Caco-2 (cell line): ENCODE measurements at regions not wholly inside any gene's neighbourhood (a gene's known extent, or its start where the extent isn't known, plus 50 kb on each side); places are given as distances from the start of the nearest gene placed in this dataset.

Source experiments
- BruUV-seq: library from RNA; stranded (reverse); fragments of 400-500 nt; replicated peaks from 2 replicates; lab custom pipeline; 2021; lab: Mats Ljungman, UMichigan
- CTCF ChIA-PET: fragments of 300-600 bp; sonication (Branson Sonifier 250); formaldehyde crosslinking; loops from one replicate; lab custom pipeline; 2022; ENCODE audit warnings: antibody characterized with exemption; lab: Charles Lee
- POLR2A ChIA-PET: fragments of 300-600 bp; sonication (Branson Sonifier 250); formaldehyde crosslinking; loops from one replicate; lab custom pipeline; 2022; ENCODE audit warnings: antibody characterized with exemption; lab: Charles Lee
- DNase-seq, 2 experiments: peaks; one replicate each; pipeline versions ENCODE4 v3.0.0 to v3.0.0-alpha.2; 2020 to 2022
- H3K27me3 ChIP-seq: replicated peaks from 2 replicates; pipeline ENCODE4 v1.6.0; 2011; ENCODE audit warnings: low read length; ENCODE audit not compliant: control insufficient read depth, insufficient read depth
- H3K36me3 ChIP-seq: 2 replicates; pipeline ENCODE4 v1.5.1; 2011; ENCODE audit warnings: low read length; ENCODE audit not compliant: control insufficient read depth, insufficient read depth
- H3K4me1 ChIP-seq: fragments of 250-450 bp; sonication (Bioruptor Pico); 2 replicates; pipeline ENCODE4 v1.5.1; 2020; ENCODE audit warnings: mild to moderate bottlenecking
- H3K4me3 ChIP-seq: 2 replicates; pipeline ENCODE4 v1.5.1; 2011; ENCODE audit warnings: low read depth, mild to moderate bottlenecking, control low read depth, low read length
- H3K9me3 ChIP-seq: fragments of 250-450 bp; sonication (Bioruptor Pico); 2 replicates; pipeline ENCODE4 v1.5.1; 2020; ENCODE audit warnings: mild to moderate bottlenecking, moderate library complexity
- H3K27ac Mint-ChIP-seq: one replicate; pipeline ENCODE4 v1.8.0; 2022; ENCODE audit warnings: mixed read lengths; ENCODE audit not compliant: unreplicated experiment
- H3K27me3 Mint-ChIP-seq: one replicate; pipeline ENCODE4 v1.8.0; 2022; ENCODE audit warnings: mixed read lengths; ENCODE audit not compliant: insufficient read depth, unreplicated experiment
- H3K36me3 Mint-ChIP-seq: one replicate; pipeline ENCODE4 v1.8.0; 2022; ENCODE audit warnings: mild to moderate bottlenecking, mixed read lengths; ENCODE audit not compliant: insufficient read depth, unreplicated experiment
- H3K4me1 Mint-ChIP-seq: one replicate; pipeline ENCODE4 v1.8.0; 2022; ENCODE audit warnings: low read depth, mixed read lengths; ENCODE audit not compliant: unreplicated experiment
- H3K4me3 Mint-ChIP-seq: one replicate; pipeline ENCODE4 v1.8.0; 2022; ENCODE audit warnings: mild to moderate bottlenecking, moderate library complexity, mixed read lengths; ENCODE audit not compliant: unreplicated experiment
- H3K9me3 Mint-ChIP-seq: one replicate; pipeline ENCODE4 v1.8.0; 2022; ENCODE audit warnings: mixed read lengths; ENCODE audit not compliant: unreplicated experiment
- CTCF ChIP-seq, 2 experiments: fragments of 200-600 bp in 1 of 2; IDR thresholded peaks; 1 replicate in 1 of 2; 2 replicates in 1 of 2; pipeline versions ENCODE4 v1.5.1 to v1.8.0; 2011 to 2022; ENCODE audit warnings: antibody characterized with exemption in 1 of 2, control low read depth in 1 of 2, inconsistent platforms in 1 of 2, low read depth in 1 of 2, low read length in 1 of 2, mild to moderate bottlenecking in 1 of 2, moderate library complexity in 1 of 2; ENCODE audit not compliant: insufficient read depth in 1 of 2, severe bottlenecking in 1 of 2, unreplicated experiment in 1 of 2
- intact Hi-C: fragments of 100-400 bp; cut with micrococcal nuclease; formaldehyde crosslinking; loops from one replicate; pipeline ENCODE4 v1.10.0; 2022; ENCODE audit not compliant: unreplicated experiment

GRCh38 chr20:40254023-40254772, 434.8 kb downstream of the MAFB start:
- intact Hi-C loops, result loop anchor here (10.0 kb wide), 1 partner anchor 369 kb away; no protein-coding TSS in a partner anchor
- H3K27me3 ChIP-seq, result no peaks in the 10 kb centered on the region
- no peak overlapping the region for H3K4me3 Mint-ChIP-seq
- CTCF ChIA-PET, result no interaction called here
- DNase-seq, result no peak
- H3K9me3 ChIP-seq, result no peaks in the 10 kb centered on the region
- H3K4me3 ChIP-seq, result no peak overlapping the region
- POLR2A ChIA-PET, result no interaction called here
- no peaks in the 10 kb centered on the region for H3K36me3 ChIP-seq
- H3K4me1 ChIP-seq, result no peaks in the 10 kb centered on the region
- TF ChIP-seq CTCF (IDR thresholded peaks at IDR 0.05; ENCODE audit: insufficient read depth in 1 of 2, low read depth in 1 of 2, low read length in 1 of 2, severe bottlenecking in 1 of 2, unreplicated experiment in 1 of 2), result no peak
- H3K27ac Mint-ChIP-seq, result no peak overlapping the region
- no TSS peak for BruUV-seq
- H3K4me1 Mint-ChIP-seq, result no peaks in the 10 kb centered on the region
- H3K27me3 Mint-ChIP-seq, result peaks cover 13% of the 10 kb centered on the region
- H3K36me3 Mint-ChIP-seq, result no peaks in the 10 kb centered on the region
- peaks cover 9% of the 10 kb centered on the region for H3K9me3 Mint-ChIP-seq

- intact Hi-C loops, result loop anchor here (1.0 to 10.0 kb wide), 2 partner anchors 91 to 367 kb away; no protein-coding TSS in a partner anchor
- Mint-ChIP-seq H3K4me1 (no peaks in the 10 kb centered on the region), H3K4me3 (no peak overlapping the region), H3K9me3 (peaks cover 9% of the 10 kb centered on the region), H3K27me3 (peaks cover 14% of the 10 kb centered on the region), H3K27ac (no peak overlapping the region), H3K36me3 (no peaks in the 10 kb centered on the region)
- no peaks in the 10 kb centered on the region for H3K9me3 ChIP-seq
- H3K27me3 ChIP-seq, result no peaks in the 10 kb centered on the region
- H3K4me3 ChIP-seq, result no peak overlapping the region
- ChIA-PET CTCF (interaction anchor here (0.6 to 1.4 kb wide), 5 partner anchors 10 to 91 kb away, joined by 3 to 7 read pairs (median 3); no protein-coding TSS in a partner anchor), POLR2A (no interaction called here)
- no peaks in the 10 kb centered on the region for H3K4me1 ChIP-seq
- TF ChIP-seq CTCF (IDR thresholded peaks at IDR 0.05; ENCODE audit: insufficient read depth in 1 of 2, low read depth in 1 of 2, low read length in 1 of 2, severe bottlenecking in 1 of 2, unreplicated experiment in 1 of 2), result peak; percentile 82 to 87
- no peaks in the 10 kb centered on the region for H3K36me3 ChIP-seq
- no TSS peak for BruUV-seq
- peak; percentile 72 to 80 for DNase-seq
Observed at GRCh38 chr20:40251284-40251932, 437.6 kb downstream of the MAFB start.

- Mint-ChIP-seq H3K9me3 (peaks cover 9% of the 10 kb centered on the region), H3K4me1 (no peaks in the 10 kb centered on the region), H3K27me3 (peaks cover 10% of the 10 kb centered on the region), H3K27ac (no peak overlapping the region), H3K36me3 (no peaks in the 10 kb centered on the region), H3K4me3 (no peak overlapping the region)
- Histone ChIP-seq H3K4me3 (no peak overlapping the region), H3K4me1 (no peaks in the 10 kb centered on the region), H3K9me3 (no peaks in the 10 kb centered on the region), H3K36me3 (no peaks in the 10 kb centered on the region), H3K27me3 (no peaks in the 10 kb centered on the region)
- no peak for DNase-seq
- POLR2A ChIA-PET, result no interaction called here
- BruUV-seq, result no TSS peak
- intact Hi-C loops, result loop anchor here (10.0 kb wide), 1 partner anchor 365 kb away; no protein-coding TSS in a partner anchor
- no peak for TF ChIP-seq CTCF (IDR thresholded peaks at IDR 0.05; ENCODE audit: insufficient read depth in 1 of 2, low read depth in 1 of 2, low read length in 1 of 2, severe bottlenecking in 1 of 2, unreplicated experiment in 1 of 2)
- CTCF ChIA-PET, result no interaction called here
Observed at GRCh38 chr20:40249805-40250204, 439.2 kb downstream of the MAFB start.
